Panc1 (cell line): ENCODE measurements at regions not wholly inside any gene's neighbourhood (a gene's known extent, or its start where the extent isn't known, plus 50 kb on each side); places are given as distances from the start of the nearest gene placed in this dataset.

ENCODE experiments used
- ATAC-seq: fragments of 200-7000 bp; cut with Tn5 transposase; 2 replicates; pipeline ENCODE4 v1.9.1; 2020; ENCODE audit warnings: mild to moderate bottlenecking, moderate library complexity
- BruUV-seq: library from RNA; stranded (reverse); fragments of 400-500 nt; replicated peaks from 2 replicates; lab custom pipeline; 2021; lab: Mats Ljungman, UMichigan
- CTCF ChIA-PET: fragments of 300-600 bp; sonication (Branson Sonifier 250); formaldehyde crosslinking; loops from one replicate; lab custom pipeline; 2022; ENCODE audit warnings: antibody characterized with exemption; lab: Charles Lee
- POLR2A ChIA-PET: fragments of 300-600 bp; sonication (Branson Sonifier 250); formaldehyde crosslinking; loops from one replicate; lab custom pipeline; 2022; ENCODE audit warnings: antibody characterized with exemption; lab: Charles Lee
- DNase-seq: peaks from one replicate; pipeline ENCODE4 v3.0.0-alpha.2; 2010; ENCODE audit warnings: low read depth, low spot score
- H3K27ac ChIP-seq: 2 replicates; pipeline ENCODE4 v1.5.1; 2011; ENCODE audit warnings: mild to moderate bottlenecking, low read length, inconsistent platforms
- H3K27me3 ChIP-seq: fragments of 200-500 bp; sonication (Bioruptor generic); 2 replicates; pipeline ENCODE4 v1.6.0; 2014; ENCODE audit warnings: low read length, inconsistent platforms; ENCODE audit not compliant: control insufficient read depth, insufficient read depth
- H3K36me3 ChIP-seq: fragments of 200-500 bp; sonication (Bioruptor generic); 2 replicates; pipeline ENCODE4 v1.5.1; 2014; ENCODE audit warnings: inconsistent platforms, mild to moderate bottlenecking, low read length, moderate library complexity; ENCODE audit not compliant: control insufficient read depth, insufficient read depth
- H3K4me1 ChIP-seq: 2 replicates; pipeline ENCODE4 v1.5.1; 2011; ENCODE audit warnings: inconsistent platforms, mild to moderate bottlenecking, low read length, moderate library complexity; ENCODE audit not compliant: control insufficient read depth, insufficient read depth
- H3K4me3 ChIP-seq, 2 experiments: 2 replicates each; pipeline ENCODE4 v1.5.1; 2011 to 2012; ENCODE audit warnings: low read depth in 2 of 2, low read length in 2 of 2, mild to moderate bottlenecking in 2 of 2, inconsistent platforms in 1 of 2, moderate library complexity in 1 of 2
- H3K9me3 ChIP-seq: fragments of 200-500 bp; sonication (Bioruptor generic); 2 replicates; pipeline ENCODE4 v1.5.1; 2014; ENCODE audit warnings: low read depth, mild to moderate bottlenecking, inconsistent platforms, low read length, moderate library complexity; ENCODE audit not compliant: control insufficient read depth, insufficient read depth
- CTCF ChIP-seq: fragments of 450-650 bp; IDR thresholded peaks from 2 replicates; pipeline ENCODE4 v1.5.1; 2017; ENCODE audit warnings: mild to moderate bottlenecking
- POLR2AphosphoS5 ChIP-seq: IDR thresholded peaks from 2 replicates; pipeline ENCODE4 v1.6.1; 2012; ENCODE audit warnings: mild to moderate bottlenecking, low read depth, low read length, moderate library complexity
- REST ChIP-seq, 2 experiments: IDR thresholded peaks; 2 replicates each; pipeline ENCODE4 v1.6.1; 2011 to 2012; ENCODE audit warnings: low read depth in 2 of 2, control low read depth in 1 of 2, low read length in 1 of 2, mild to moderate bottlenecking in 1 of 2, moderate library complexity in 1 of 2; ENCODE audit not compliant: insufficient read depth in 1 of 2
- SIN3A ChIP-seq: IDR thresholded peaks from 2 replicates; pipeline ENCODE4 v1.6.1; 2012; ENCODE audit warnings: low read depth, mild to moderate bottlenecking, low read length, moderate library complexity, borderline replicate concordance; ENCODE audit not compliant: insufficient read depth
- TCF7L2 ChIP-seq: IDR thresholded peaks from 2 replicates; pipeline ENCODE4 v1.6.1; 2011; ENCODE audit warnings: mild to moderate bottlenecking, low read depth, low read length, inconsistent platforms
- in situ Hi-C: cut with HindIII; loops from 2 replicates; pipeline ENCODE4 v1.10.0; 2016; ENCODE audit warnings: low sequenced_read_pairs, low pct_unique_long_range_greater_than_20kb
- intact Hi-C: fragments of 100-400 bp; cut with micrococcal nuclease; formaldehyde crosslinking; loops from one replicate; pipeline ENCODE4 v1.10.0; 2022; ENCODE audit not compliant: unreplicated experiment

GRCh38 chr6:168214586-168215104 lies 104.9 kb downstream of the DACT2 start:
- no peaks in the 10 kb centered on the region for H3K4me1 ChIP-seq

GRCh38 chr6:168213121-168213524 lies 106.5 kb downstream of the DACT2 start:
- H3K36me3 ChIP-seq: no peaks in the 10 kb centered on the region
- no peak for TF ChIP-seq SIN3A
- no peak for TF ChIP-seq CTCF
- TF ChIP-seq TCF7L2: no peak
- no peak for TF ChIP-seq REST (IDR thresholded peaks at IDR 0.05; ENCODE audit: insufficient read depth in 1 of 2, low read depth in 2 of 2, low read length in 1 of 2)
- TF ChIP-seq POLR2AphosphoS5: no peak
- H3K4me1 ChIP-seq: no peaks in the 10 kb centered on the region
- in situ Hi-C loops (no loop called here), intact Hi-C loops (no loop called here)
- H3K27me3 ChIP-seq: no peaks in the 10 kb centered on the region
- POLR2A ChIA-PET: no interaction called here
- ATAC-seq (no peak), DNase-seq (no peak)
- no peak overlapping the region for H3K27ac ChIP-seq
- H3K4me3 ChIP-seq: no peak overlapping the region
- BruUV-seq: no TSS peak
- H3K9me3 ChIP-seq: no peaks in the 10 kb centered on the region
- CTCF ChIA-PET: interaction anchor here (0.7 kb wide), 1 partner anchor 80 kb away, joined by 5 read pairs; no protein-coding TSS in a partner anchor

More at GRCh38 chr6:168214586-168215104, 104.9 kb downstream of the DACT2 start:
- no peaks in the 10 kb centered on the region for H3K27me3 ChIP-seq
- ATAC-seq (no peak), DNase-seq (no peak)
- CTCF ChIA-PET: no interaction called here
- no peak overlapping the region for H3K4me3 ChIP-seq
- H3K27ac ChIP-seq: no peak overlapping the region
- in situ Hi-C loops: no loop called here
- no peaks in the 10 kb centered on the region for H3K9me3 ChIP-seq
- intact Hi-C loops: no loop called here
- H3K36me3 ChIP-seq: no peaks in the 10 kb centered on the region
- POLR2A ChIA-PET: no interaction called here
- BruUV-seq: no TSS peak
- TF ChIP-seq TCF7L2 (no peak), REST (IDR thresholded peaks at IDR 0.05; ENCODE audit: insufficient read depth in 1 of 2, low read depth in 2 of 2, low read length in 1 of 2) (no peak), CTCF (no peak), POLR2AphosphoS5 (no peak), SIN3A (no peak)
